ENCODE measurements at regions not wholly inside any gene's neighbourhood (a gene's known extent, or its start where the extent isn't known, plus 50 kb on each side); places are given as distances from the start of the nearest gene placed in this dataset.

DNA sequence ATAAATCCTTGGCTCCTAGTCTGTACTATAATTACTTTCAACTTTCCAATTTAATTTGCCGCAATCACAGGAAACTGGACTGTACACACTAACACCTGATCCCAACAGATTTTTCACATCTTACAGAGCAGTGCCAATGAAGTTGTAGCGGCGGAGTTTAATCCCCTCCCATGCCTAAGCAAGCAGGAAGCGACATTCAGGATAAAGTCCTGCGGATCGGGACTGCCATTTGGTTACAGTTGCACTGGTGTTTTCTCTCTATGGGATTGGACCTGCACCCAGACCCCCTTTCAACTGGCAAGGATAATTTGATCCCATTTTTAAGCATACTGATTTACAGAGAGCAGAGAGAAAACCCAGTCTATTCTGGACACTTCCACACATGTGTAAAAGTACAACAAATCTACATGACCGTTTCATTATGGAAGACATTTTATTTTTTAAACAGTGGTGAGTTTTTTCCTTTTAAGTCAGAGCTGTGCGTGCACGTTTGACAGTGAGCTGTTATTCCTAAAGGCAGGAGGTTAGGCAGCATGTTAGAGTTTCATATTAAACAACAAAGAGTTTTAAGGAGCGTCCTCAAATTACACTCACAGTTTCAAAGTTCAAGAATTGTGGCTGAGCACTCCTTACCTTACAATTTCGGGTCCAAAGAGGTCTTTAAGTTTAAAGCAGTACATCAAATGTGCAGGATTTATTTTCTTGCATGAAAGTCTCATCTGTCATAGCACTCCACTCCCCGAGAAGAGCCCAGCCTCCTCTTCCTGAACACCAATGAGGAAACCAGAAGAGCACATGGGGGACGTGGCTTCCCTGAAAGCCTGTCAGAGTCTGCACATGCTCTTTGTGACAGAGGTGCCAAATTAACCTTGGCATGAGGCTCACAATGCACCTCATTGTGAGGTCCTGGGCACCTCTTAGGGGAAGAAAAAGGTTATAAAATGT is 141.6 kb upstream of the RFC3 start:
- no peaks in the 10 kb centered on the region for H3K36me3 ChIP-seq
- peak overlapping the region; percentile 36 to 71 for H3K27ac ChIP-seq
- H3K4me3 ChIP-seq: peak overlapping the region; percentile 38
- no peaks in the 10 kb centered on the region for H3K9me3 ChIP-seq
- TF ChIP-seq, protein P1, sequence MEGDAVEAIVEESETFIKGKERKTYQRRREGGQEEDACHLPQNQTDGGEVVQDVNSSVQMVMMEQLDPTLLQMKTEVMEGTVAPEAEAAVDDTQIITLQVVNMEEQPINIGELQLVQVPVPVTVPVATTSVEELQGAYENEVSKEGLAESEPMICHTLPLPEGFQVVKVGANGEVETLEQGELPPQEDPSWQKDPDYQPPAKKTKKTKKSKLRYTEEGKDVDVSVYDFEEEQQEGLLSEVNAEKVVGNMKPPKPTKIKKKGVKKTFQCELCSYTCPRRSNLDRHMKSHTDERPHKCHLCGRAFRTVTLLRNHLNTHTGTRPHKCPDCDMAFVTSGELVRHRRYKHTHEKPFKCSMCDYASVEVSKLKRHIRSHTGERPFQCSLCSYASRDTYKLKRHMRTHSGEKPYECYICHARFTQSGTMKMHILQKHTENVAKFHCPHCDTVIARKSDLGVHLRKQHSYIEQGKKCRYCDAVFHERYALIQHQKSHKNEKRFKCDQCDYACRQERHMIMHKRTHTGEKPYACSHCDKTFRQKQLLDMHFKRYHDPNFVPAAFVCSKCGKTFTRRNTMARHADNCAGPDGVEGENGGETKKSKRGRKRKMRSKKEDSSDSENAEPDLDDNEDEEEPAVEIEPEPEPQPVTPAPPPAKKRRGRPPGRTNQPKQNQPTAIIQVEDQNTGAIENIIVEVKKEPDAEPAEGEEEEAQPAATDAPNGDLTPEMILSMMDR (IDR thresholded peaks at IDR 0.05): no peak
- TF ChIP-seq POLR2A (IDR thresholded peaks at IDR 0.05): no peak
- no peaks in the 10 kb centered on the region for H3K4me1 ChIP-seq
- H3K27me3 ChIP-seq: no peaks in the 10 kb centered on the region
- peak; percentile 29 to 30 for DNase-seq
- intact Hi-C loops (cut with DNase I; ENCODE audit: low total_unique reads): no loop called here

DNA sequence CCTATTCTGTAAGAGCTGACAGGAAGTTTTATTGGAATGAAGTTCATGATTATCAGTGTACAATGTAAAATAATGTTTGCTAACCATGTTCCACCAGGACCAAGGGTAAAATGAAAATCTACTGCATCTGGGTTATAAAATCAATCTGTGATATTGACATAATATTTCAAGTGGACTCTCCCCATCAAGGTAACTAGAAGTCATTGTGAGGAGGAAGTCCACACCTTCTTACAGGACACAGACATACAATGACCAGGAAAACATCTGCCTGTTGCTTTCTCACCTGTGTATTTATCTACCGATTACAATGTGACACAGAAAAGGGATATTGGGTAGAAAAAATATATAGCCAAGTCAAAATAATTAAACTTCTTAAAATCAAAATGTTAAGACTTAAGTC is 140.7 kb upstream of the RFC3 start:
- Histone ChIP-seq H3K36me3 (no peaks in the 10 kb centered on the region), H3K9me3 (no peaks in the 10 kb centered on the region), H3K27me3 (no peaks in the 10 kb centered on the region), H3K4me1 (no peaks in the 10 kb centered on the region), H3K27ac (peak overlapping the region in 1 of 2 donors; percentile 71), H3K4me3 (no peak overlapping the region)
- DNase-seq: no peak
- intact Hi-C loops (cut with DNase I; ENCODE audit: low total_unique reads): no loop called here
- no peak for TF ChIP-seq POLR2A (IDR thresholded peaks at IDR 0.05)
- TF ChIP-seq, protein P1 (IDR thresholded peaks at IDR 0.05): no peak

DNA sequence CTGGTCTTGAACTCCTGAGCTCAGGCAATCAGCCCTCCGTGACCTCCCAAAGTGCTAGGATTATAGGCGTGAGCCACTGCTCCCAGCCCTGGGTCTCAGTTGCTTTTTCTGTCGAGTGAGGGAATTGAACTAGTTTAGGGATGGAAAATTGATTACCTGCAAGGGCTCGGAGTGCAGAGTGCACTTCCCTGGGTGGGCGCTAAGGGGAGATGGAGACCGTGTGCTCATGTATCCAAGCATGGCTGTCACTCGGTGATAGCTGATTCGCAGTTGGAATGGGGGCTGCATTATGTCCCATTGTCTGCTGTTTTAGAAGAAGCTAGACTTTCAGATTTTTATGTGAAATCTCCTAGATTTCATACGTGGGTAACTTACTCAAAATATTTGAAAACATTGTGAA is 139.9 kb upstream of the RFC3 start:
- Histone ChIP-seq H3K27ac (no peak overlapping the region), H3K36me3 (no peaks in the 10 kb centered on the region), H3K9me3 (no peaks in the 10 kb centered on the region), H3K27me3 (no peaks in the 10 kb centered on the region), H3K4me3 (no peak overlapping the region), H3K4me1 (no peaks in the 10 kb centered on the region)
- intact Hi-C loops (cut with DNase I; ENCODE audit: low total_unique reads): no loop called here
- no peak for TF ChIP-seq POLR2A (IDR thresholded peaks at IDR 0.05)
- TF ChIP-seq, protein P1 (IDR thresholded peaks at IDR 0.05): no peak
- DNase-seq: no peak

DNA sequence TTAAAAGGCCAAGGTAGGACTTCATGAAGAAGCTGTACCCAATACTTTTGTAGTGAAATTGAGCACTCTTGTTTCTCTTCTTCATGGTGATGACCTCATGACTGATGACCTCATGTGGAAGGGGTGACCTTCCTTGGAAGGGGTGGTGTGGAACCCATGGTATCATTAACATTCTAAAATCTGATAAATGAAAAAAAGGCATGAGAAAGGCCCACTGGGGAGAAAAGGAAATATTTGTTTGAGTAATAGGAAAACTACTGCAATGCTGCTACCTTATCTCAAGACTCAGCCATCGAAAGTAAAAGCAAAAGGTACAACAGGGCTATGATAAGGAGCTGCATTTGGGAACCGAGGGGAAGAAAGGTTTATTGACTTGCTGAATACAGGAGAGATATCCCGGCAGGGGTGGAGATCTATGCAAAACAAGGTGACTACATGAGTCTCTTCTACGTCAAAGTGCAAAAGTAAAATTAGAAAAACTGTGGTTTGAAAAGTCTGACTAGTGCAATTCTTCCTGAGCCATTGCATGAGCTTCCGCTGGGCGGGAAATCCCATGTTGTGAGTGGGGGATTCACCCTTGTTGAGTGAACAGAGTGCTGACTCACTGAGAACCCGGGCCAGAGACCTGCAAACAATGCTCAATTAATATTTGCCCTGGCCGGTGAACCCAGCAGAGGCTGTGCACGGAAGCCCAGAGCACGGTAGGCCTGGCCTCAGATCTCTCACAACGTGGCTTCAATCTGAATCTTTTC is 138.9 kb upstream of the RFC3 start:
- H3K27me3 ChIP-seq: no peaks in the 10 kb centered on the region
- no peak overlapping the region for H3K27ac ChIP-seq
- intact Hi-C loops (cut with DNase I; ENCODE audit: low total_unique reads): no loop called here
- no peaks in the 10 kb centered on the region for H3K4me1 ChIP-seq
- H3K4me3 ChIP-seq: no peak overlapping the region
- H3K36me3 ChIP-seq: no peaks in the 10 kb centered on the region
- DNase-seq: peak; percentile 38 to 39
- TF ChIP-seq POLR2A (IDR thresholded peaks at IDR 0.05): no peak
- TF ChIP-seq, protein P1 (IDR thresholded peaks at IDR 0.05): no peak
- no peaks in the 10 kb centered on the region for H3K9me3 ChIP-seq

DNA sequence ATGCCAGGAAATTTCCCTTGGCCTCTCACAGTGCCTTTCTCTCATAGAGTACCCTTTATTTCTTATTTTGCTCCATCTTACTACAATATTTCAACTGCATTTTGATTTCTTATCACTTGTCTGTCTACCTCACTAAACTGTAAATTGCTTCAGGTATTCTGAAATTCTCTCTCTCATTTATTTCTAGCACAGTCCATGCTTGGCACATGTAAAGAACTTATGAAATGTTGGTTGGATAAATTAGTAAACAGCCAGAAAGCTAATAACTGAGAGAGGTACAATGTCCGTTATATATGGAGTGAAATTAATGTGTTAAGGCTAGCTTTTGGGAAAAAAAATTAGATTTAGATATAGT is 138.3 kb upstream of the RFC3 start:
- intact Hi-C loops (cut with DNase I; ENCODE audit: low total_unique reads): no loop called here

More for the DNA sequence above, 138.3 kb upstream of the RFC3 start:
- TF ChIP-seq POLR2A (IDR thresholded peaks at IDR 0.05): no peak
- TF ChIP-seq, protein P1 (IDR thresholded peaks at IDR 0.05): no peak
- Histone ChIP-seq H3K9me3 (no peaks in the 10 kb centered on the region), H3K27me3 (no peaks in the 10 kb centered on the region), H3K27ac (no peak overlapping the region), H3K4me1 (no peaks in the 10 kb centered on the region), H3K4me3 (no peak overlapping the region), H3K36me3 (no peaks in the 10 kb centered on the region)
- no peak for DNase-seq

Measured in uterus (tissue), 3 donors.